SK-N-SH treated with all-trans-retinoic acid at 6 μM for 48 hours (cell line): ENCODE measurements at regions not wholly inside any gene's neighbourhood (a gene's known extent, or its start where the extent isn't known, plus 50 kb on each side); places are given as distances from the start of the nearest gene placed in this dataset.

ENCODE experiments used
- CSDC2 ChIP-seq: fragments of 250-450 bp; sonication (Bioruptor Pico); IDR thresholded peaks from 2 replicates; pipeline ENCODE4 v1.5.0; 2020; ENCODE audit warnings: mild to moderate bottlenecking, moderate library complexity
- SNAI2 ChIP-seq: fragments of 250-450 bp; sonication (Bioruptor Pico); IDR thresholded peaks from 2 replicates; pipeline ENCODE4 v1.5.0; 2020; ENCODE audit warnings: mild to moderate bottlenecking, moderate library complexity
- TOX ChIP-seq: fragments of 250-450 bp; sonication (Bioruptor Pico); IDR thresholded peaks from 2 replicates; pipeline ENCODE4 v1.8.0; 2021; ENCODE audit warnings: mild to moderate bottlenecking, moderate library complexity, borderline replicate concordance
- ZNF565 ChIP-seq: fragments of 450-650 bp; formaldehyde crosslinking; conservative IDR thresholded peaks from 2 replicates; pipeline ENCODE4 v1.5.0; 2020; ENCODE audit warnings: low read depth, mild to moderate bottlenecking, moderate library complexity
- ZNF8 ChIP-seq: fragments of 450-650 bp; formaldehyde crosslinking; IDR thresholded peaks from 2 replicates; pipeline ENCODE4 v1.5.0; 2020; ENCODE audit warnings: mild to moderate bottlenecking, moderate library complexity
- TF ChIP-seq, protein P1 (sequence below): fragments of 250-450 bp; sonication (Bioruptor Pico); IDR thresholded peaks from 2 replicates; pipeline ENCODE4 v1.5.1; 2021; ENCODE audit warnings: mild to moderate bottlenecking, moderate library complexity

GRCh38 chr20:23291575-23292240, 58.9 kb upstream of the NXT1 start:
- TF ChIP-seq ZNF565 (CRISPR knock-in tag) (no peak), TOX (CRISPR knock-in tag) (no peak), CSDC2 (CRISPR knock-in tag) (no peak), SNAI2 (no peak), ZNF8 (CRISPR knock-in tag) (no peak)
- TF ChIP-seq, protein P1, sequence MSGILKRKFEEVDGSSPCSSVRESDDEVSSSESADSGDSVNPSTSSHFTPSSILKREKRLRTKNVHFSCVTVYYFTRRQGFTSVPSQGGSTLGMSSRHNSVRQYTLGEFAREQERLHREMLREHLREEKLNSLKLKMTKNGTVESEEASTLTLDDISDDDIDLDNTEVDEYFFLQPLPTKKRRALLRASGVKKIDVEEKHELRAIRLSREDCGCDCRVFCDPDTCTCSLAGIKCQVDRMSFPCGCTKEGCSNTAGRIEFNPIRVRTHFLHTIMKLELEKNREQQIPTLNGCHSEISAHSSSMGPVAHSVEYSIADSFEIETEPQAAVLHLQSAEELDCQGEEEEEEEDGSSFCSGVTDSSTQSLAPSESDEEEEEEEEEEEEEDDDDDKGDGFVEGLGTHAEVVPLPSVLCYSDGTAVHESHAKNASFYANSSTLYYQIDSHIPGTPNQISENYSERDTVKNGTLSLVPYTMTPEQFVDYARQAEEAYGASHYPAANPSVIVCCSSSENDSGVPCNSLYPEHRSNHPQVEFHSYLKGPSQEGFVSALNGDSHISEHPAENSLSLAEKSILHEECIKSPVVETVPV (CRISPR knock-in tag) = no peak
